ENCODE measurements at regions not wholly inside any gene's neighbourhood (a gene's known extent, or its start where the extent isn't known, plus 50 kb on each side); places are given as distances from the start of the nearest gene placed in this dataset.

GRCh38 chr2:200212862-200213425, 93.5 kb upstream of the SPATS2L start:
- TF ChIP-seq CTCF (IDR thresholded peaks at IDR 0.05) (no peak), POLR2A (IDR thresholded peaks at IDR 0.05) (no peak)
